ENCODE measurements at regions not wholly inside any gene's neighbourhood (a gene's known extent, or its start where the extent isn't known, plus 50 kb on each side); places are given as distances from the start of the nearest gene placed in this dataset.

GRCh38 chr3:137709011-137709601 is 55.0 kb upstream of the SOX14 start:
- TF ChIP-seq POLR2A (IDR thresholded peaks at IDR 0.05; ENCODE audit: low read depth, low read length) (no peak), TAF1 (IDR thresholded peaks at IDR 0.05; ENCODE audit: low read depth, low read length) (no peak), POLR2AphosphoS5 (IDR thresholded peaks at IDR 0.05; ENCODE audit: low read depth, low read length) (no peak)
